Hepatocyte (in vitro differentiated cells): ENCODE measurements at regions not wholly inside any gene's neighbourhood (a gene's known extent, or its start where the extent isn't known, plus 50 kb on each side); places are given as distances from the start of the nearest gene placed in this dataset.
"Not testable (repeated sequence)": the region's sequence is repeated elsewhere in the genome, so short reads cannot be mapped to it uniquely, and the experiment has no call there.

Experiments
- DNase-seq: peaks from one replicate; pipeline ENCODE4 v3.0.0-alpha.2; 2016; ENCODE audit warnings: low spot score
- H2AFZ ChIP-seq: fragments of 200-600 bp; sonication (generic); 2 replicates; pipeline ENCODE4 v1.6.0; 2016; ENCODE audit warnings: antibody characterized with exemption, mild to moderate bottlenecking
- H3K27ac ChIP-seq: fragments of 200-600 bp; sonication (generic); 2 replicates; pipeline ENCODE4 v1.5.1; 2016; ENCODE audit warnings: mild to moderate bottlenecking
- H3K27me3 ChIP-seq: fragments of 200-600 bp; sonication (generic); 2 replicates; pipeline ENCODE4 v1.6.1; 2016
- H3K36me3 ChIP-seq: fragments of 200-600 bp; sonication (generic); replicated peaks from 2 replicates; pipeline ENCODE4 v1.5.1; 2016; ENCODE audit warnings: low read depth; ENCODE audit not compliant: insufficient read depth
- H3K4me1 ChIP-seq: fragments of 200-600 bp; sonication (generic); 2 replicates; pipeline ENCODE4 v1.5.1; 2016; ENCODE audit warnings: mild to moderate bottlenecking, moderate library complexity; ENCODE audit not compliant: insufficient read depth
- H3K4me2 ChIP-seq: fragments of 200-600 bp; sonication (generic); 2 replicates; pipeline ENCODE4 v1.6.0; 2016
- H3K4me3 ChIP-seq: fragments of 200-600 bp; sonication (generic); 2 replicates; pipeline ENCODE4 v1.5.1; 2016; ENCODE audit warnings: mild to moderate bottlenecking
- H3K79me2 ChIP-seq: fragments of 200-600 bp; sonication (generic); 2 replicates; pipeline ENCODE4 v1.6.0; 2017; ENCODE audit warnings: mild to moderate bottlenecking
- H3K9me2 ChIP-seq: fragments of 200-600 bp; sonication (generic); replicated peaks from 2 replicates; pipeline ENCODE4 v1.6.0; 2017; ENCODE audit warnings: mild to moderate bottlenecking; ENCODE audit not compliant: insufficient read depth
- H3K9me3 ChIP-seq: fragments of 200-600 bp; sonication (generic); 2 replicates; pipeline ENCODE4 v1.5.1; 2016; ENCODE audit warnings: low read depth, mild to moderate bottlenecking
- H4K20me1 ChIP-seq: fragments of 200-600 bp; sonication (generic); 2 replicates; pipeline ENCODE4 v1.6.0; 2016; ENCODE audit warnings: mild to moderate bottlenecking; ENCODE audit not compliant: insufficient read depth, poor library complexity, severe bottlenecking
- EZH2 ChIP-seq: fragments of 200-600 bp; sonication (generic); IDR thresholded peaks from 2 replicates; pipeline ENCODE4 v1.6.1; 2016; ENCODE audit warnings: antibody characterized with exemption, mild to moderate bottlenecking, borderline replicate concordance
- EZH2phosphoT487 ChIP-seq: fragments of 200-600 bp; sonication (generic); IDR thresholded peaks from one replicate; pipeline ENCODE4 v1.6.1; 2018; ENCODE audit warnings: antibody characterized with exemption, mild to moderate bottlenecking, low read depth, moderate library complexity; ENCODE audit not compliant: unreplicated experiment, severe bottlenecking
- WGBS: methylation state at CpG from one replicate; pipeline ENCODE4 v1.1.6; 2016; ENCODE audit warnings: low lambda C conversion rate; ENCODE audit errors: missing lambda C conversion rate; 5-methylcytosine and 5-hydroxymethylcytosine counted together
- TF ChIP-seq, protein P1 (sequence below): fragments of 200-600 bp; sonication (generic); IDR thresholded peaks from 2 replicates; pipeline ENCODE4 v1.5.1; 2016; ENCODE audit warnings: antibody characterized with exemption, mild to moderate bottlenecking; ENCODE audit not compliant: poor library complexity

DNA sequence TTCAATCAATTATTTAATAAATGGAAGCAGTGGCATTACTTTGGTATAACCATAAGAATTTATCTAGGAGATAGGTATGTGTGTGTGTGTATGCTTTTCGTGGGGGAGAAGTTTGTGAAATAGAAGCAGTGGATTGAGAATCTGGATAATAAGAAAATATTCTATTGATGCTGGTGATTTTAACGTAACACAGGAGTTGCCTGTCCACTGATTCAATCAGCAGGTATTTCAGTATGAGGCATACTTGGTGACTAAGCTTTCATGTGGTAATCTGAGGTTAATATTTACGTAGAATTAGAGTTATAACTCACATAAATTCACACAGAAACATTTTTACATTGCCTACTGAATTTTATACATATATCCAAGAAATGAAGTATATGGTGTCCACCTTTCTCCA is 568.0 kb downstream of the ZWINT start:
- Histone ChIP-seq H2AFZ (no peak overlapping the region), H3K27ac (no peak overlapping the region), H4K20me1 (no peaks in the 10 kb centered on the region), H3K79me2 (no peaks in the 10 kb centered on the region), H3K9me2 (no peaks in the 10 kb centered on the region), H3K4me1 (no peaks in the 10 kb centered on the region), H3K4me2 (no peak overlapping the region), H3K27me3 (no peaks in the 10 kb centered on the region), H3K36me3 (no peaks in the 10 kb centered on the region), H3K9me3 (no peaks in the 10 kb centered on the region), H3K4me3 (no peak overlapping the region)
- DNase-seq, result no peak
- WGBS, result 77% methylated on average over 3 of the region's 3 CpGs
- TF ChIP-seq, protein P1, sequence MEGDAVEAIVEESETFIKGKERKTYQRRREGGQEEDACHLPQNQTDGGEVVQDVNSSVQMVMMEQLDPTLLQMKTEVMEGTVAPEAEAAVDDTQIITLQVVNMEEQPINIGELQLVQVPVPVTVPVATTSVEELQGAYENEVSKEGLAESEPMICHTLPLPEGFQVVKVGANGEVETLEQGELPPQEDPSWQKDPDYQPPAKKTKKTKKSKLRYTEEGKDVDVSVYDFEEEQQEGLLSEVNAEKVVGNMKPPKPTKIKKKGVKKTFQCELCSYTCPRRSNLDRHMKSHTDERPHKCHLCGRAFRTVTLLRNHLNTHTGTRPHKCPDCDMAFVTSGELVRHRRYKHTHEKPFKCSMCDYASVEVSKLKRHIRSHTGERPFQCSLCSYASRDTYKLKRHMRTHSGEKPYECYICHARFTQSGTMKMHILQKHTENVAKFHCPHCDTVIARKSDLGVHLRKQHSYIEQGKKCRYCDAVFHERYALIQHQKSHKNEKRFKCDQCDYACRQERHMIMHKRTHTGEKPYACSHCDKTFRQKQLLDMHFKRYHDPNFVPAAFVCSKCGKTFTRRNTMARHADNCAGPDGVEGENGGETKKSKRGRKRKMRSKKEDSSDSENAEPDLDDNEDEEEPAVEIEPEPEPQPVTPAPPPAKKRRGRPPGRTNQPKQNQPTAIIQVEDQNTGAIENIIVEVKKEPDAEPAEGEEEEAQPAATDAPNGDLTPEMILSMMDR, result no peak
- TF ChIP-seq EZH2phosphoT487, result no peak
- TF ChIP-seq EZH2, result no peak

DNA sequence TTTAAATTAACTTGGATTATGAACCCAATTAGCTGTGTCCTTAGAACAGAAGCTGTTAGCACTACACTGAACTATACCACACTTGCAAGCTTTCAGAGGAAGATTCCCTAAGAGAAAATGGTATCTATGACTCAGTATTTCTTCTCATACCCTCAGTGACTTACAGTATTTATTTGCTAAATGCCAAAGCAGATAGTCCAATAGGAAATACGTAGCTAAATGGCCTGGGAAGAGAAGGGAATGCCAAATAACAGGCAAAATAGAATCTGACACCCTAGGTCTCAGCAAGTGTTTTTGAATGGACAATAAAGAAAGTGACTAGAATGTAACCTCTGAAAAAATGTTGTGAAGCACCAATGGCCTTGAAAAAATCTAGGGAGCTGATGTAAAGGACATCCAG is 570.8 kb downstream of the ZWINT start:
- not testable (repeated sequence) for H3K4me2 ChIP-seq, H3K4me1 ChIP-seq, H4K20me1 ChIP-seq, H3K9me3 ChIP-seq, H3K9me2 ChIP-seq, H3K27ac ChIP-seq, DNase-seq, H3K4me3 ChIP-seq, H3K36me3 ChIP-seq, H2AFZ ChIP-seq, H3K27me3 ChIP-seq, H3K79me2 ChIP-seq
- 67% methylated on average over 1 of the region's 1 CpG for WGBS

DNA sequence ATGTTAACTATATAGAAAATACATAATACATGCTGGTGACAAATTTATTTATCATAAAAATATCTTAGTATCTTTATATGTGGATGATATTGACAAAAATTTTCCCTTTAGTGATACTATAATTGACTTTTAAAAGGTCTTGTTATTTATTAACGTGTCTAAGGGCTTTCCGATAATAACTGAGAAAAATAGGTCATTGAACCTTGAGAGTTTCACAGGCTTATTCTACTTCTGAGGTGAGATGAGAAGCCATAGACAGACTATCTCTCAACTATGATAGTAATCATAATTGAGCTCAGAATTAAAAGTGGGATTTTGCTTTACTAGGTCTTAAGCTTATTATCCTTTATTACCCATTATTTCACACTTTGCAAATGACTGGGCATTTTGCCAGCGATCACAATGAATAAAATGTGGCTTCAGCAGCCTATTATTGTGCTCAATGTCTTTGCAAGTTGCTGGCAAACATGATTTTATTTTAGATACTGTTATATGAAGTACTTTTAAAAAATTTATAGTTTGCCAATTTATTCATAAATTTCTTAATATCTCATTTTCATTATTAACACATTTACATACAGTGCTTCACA is 574.5 kb downstream of the ZWINT start:
- Histone ChIP-seq H3K9me2 (no peaks in the 10 kb centered on the region), H3K79me2 (no peaks in the 10 kb centered on the region), H4K20me1 (no peaks in the 10 kb centered on the region), H2AFZ (no peak overlapping the region), H3K27ac (no peak overlapping the region), H3K4me2 (no peak overlapping the region), H3K27me3 (no peaks in the 10 kb centered on the region), H3K9me3 (no peaks in the 10 kb centered on the region), H3K4me1 (no peaks in the 10 kb centered on the region), H3K4me3 (no peak overlapping the region), H3K36me3 (no peaks in the 10 kb centered on the region)
- DNase-seq, result no peak
- TF ChIP-seq, protein P1, result no peak
- TF ChIP-seq EZH2phosphoT487 (no peak), EZH2 (no peak)
- 93% methylated on average over 3 of the region's 3 CpGs for WGBS

DNA sequence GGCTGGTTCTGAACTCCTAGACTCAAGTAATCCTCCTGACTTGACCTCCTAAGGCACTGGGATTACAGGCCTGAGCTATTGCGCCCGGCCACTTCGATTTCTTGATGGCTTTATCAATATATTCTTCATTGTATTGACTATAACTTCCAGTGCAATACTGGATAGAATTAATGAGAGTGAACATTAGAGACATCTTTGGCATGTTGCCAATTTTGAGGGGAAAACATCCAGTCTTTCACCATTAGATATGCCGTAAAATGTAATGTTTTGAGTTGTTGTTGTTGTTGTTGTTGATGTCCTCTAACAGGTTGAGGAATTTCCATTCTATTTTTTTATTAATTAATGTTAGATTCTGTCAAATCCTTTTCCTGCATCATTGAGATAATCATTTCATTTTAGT is 578.9 kb downstream of the ZWINT start:
- Histone ChIP-seq H3K9me3 (no peaks in the 10 kb centered on the region), H3K4me3 (no peak overlapping the region), H3K4me2 (no peak overlapping the region), H4K20me1 (no peaks in the 10 kb centered on the region), H3K36me3 (no peaks in the 10 kb centered on the region), H3K9me2 (no peaks in the 10 kb centered on the region), H3K79me2 (no peaks in the 10 kb centered on the region), H2AFZ (no peak overlapping the region), H3K27ac (no peak overlapping the region), H3K27me3 (no peaks in the 10 kb centered on the region), H3K4me1 (no peaks in the 10 kb centered on the region)
- TF ChIP-seq EZH2phosphoT487 (no peak), EZH2 (no peak)
- TF ChIP-seq, protein P1, result no peak
- 92% methylated on average over 4 of the region's 4 CpGs for WGBS
- DNase-seq, result no peak
